ENCODE measurements at regions not wholly inside any gene's neighbourhood (a gene's known extent, or its start where the extent isn't known, plus 50 kb on each side); places are given as distances from the start of the nearest gene placed in this dataset.

DNA sequence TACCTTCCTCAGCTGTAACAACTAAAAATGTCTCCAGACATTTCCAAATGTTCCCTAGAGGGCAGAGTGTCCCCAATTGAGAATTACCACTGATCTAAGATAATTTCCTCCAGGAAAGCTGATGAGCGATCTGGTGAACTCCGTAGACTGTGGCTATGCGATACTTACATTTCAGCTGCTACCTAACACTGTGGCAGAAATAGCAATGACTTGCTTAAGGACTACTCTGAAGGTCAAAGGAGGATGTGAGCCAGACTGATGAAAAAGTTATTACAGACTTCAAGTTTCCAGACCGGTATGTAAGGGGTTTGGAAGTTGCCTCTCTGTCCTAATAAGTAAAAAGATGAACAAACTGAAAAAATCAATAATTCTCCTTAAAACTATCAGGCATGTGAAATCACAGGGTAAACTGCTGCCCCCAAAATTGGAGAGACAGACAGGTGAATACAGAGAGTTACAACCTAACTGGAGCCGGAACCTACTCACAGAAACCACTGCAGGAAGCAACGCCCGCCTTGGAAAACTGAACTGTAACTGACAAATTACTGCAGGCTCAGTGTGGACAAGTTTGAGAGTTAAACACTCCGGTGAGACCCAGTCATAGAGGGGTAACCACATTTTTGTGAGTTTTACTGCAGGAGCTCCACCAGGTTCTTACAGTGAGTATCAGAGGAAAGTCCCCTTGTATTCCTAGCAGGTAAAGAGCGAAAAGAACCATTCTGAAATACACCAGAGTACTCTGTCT, 60.0 kb upstream of the PARP11 start:
- Histone ChIP-seq H3K9ac (no peak overlapping the region), H2AFZ (ENCODE audit: low read depth) (no peak overlapping the region), H3K9me3 (no peaks in the 10 kb centered on the region), H4K20me1 (ENCODE audit: insufficient read depth) (no peaks in the 10 kb centered on the region), H3F3A (replicated peaks; ENCODE audit: insufficient read depth) (no peaks in the 10 kb centered on the region), H3K9me2 (no peaks in the 10 kb centered on the region), H3K4me2 (no peak overlapping the region), H3K4me3 (ENCODE audit: low read depth in 2 of 2, low read length in 1 of 2) (no peak overlapping the region), H3K79me2 (ENCODE audit: insufficient read depth) (no peaks in the 10 kb centered on the region), H3K4me1 (ENCODE audit: control insufficient read depth in 1 of 2, insufficient read depth in 2 of 2, low read depth in 1 of 2, low read length in 1 of 2) (no peaks in the 10 kb centered on the region), H3K36me3 (replicated peaks in 1 of 2; ENCODE audit: control insufficient read depth in 1 of 2, insufficient read depth in 2 of 2, low read length in 1 of 2) (no peaks in the 10 kb centered on the region), H3K27ac (ENCODE audit: low read depth in 2 of 2, low read length in 1 of 2) (no peak overlapping the region), H3K27me3 (ENCODE audit: insufficient read depth) (peaks cover 11% of the 10 kb centered on the region; the same call in 1 of the 2 replicates)
- TF ChIP-seq, protein P1, sequence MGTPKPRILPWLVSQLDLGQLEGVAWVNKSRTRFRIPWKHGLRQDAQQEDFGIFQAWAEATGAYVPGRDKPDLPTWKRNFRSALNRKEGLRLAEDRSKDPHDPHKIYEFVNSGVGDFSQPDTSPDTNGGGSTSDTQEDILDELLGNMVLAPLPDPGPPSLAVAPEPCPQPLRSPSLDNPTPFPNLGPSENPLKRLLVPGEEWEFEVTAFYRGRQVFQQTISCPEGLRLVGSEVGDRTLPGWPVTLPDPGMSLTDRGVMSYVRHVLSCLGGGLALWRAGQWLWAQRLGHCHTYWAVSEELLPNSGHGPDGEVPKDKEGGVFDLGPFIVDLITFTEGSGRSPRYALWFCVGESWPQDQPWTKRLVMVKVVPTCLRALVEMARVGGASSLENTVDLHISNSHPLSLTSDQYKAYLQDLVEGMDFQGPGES (IDR thresholded peaks at IDR 0.05; ENCODE audit: low read depth, low read length): no peak
- TF ChIP-seq NRF1 (IDR thresholded peaks at IDR 0.05; ENCODE audit: low read depth, low read length) (no peak), MEF2A (IDR thresholded peaks at IDR 0.05; ENCODE audit: borderline replicate concordance, low read depth) (no peak), TEAD4 (IDR thresholded peaks at IDR 0.05; ENCODE audit: borderline replicate concordance, insufficient read depth) (no peak), TCF12 (IDR thresholded peaks at IDR 0.05) (no peak), GABPA (IDR thresholded peaks at IDR 0.05; ENCODE audit: low read depth) (no peak), RAD21 (IDR thresholded peaks at IDR 0.05; ENCODE audit: low read length) (no peak), FOSL2 (IDR thresholded peaks at IDR 0.05; ENCODE audit: borderline replicate concordance, low read depth) (no peak), ELF1 (IDR thresholded peaks at IDR 0.05) (no peak), TAF1 (IDR thresholded peaks at IDR 0.05; ENCODE audit: borderline replicate concordance, low read depth, low read length) (no peak)
- ChIA-PET CTCF (interaction anchor here (1.1 kb wide), 1 partner anchor 921 kb away, joined by 3 read pairs; no protein-coding TSS in a partner anchor), POLR2A (no interaction called here)
- no peak for DNase-seq
- WGBS (ENCODE audit: low lambda C conversion rate): 16% methylated on average over 9 of the region's 9 CpGs

DNA sequence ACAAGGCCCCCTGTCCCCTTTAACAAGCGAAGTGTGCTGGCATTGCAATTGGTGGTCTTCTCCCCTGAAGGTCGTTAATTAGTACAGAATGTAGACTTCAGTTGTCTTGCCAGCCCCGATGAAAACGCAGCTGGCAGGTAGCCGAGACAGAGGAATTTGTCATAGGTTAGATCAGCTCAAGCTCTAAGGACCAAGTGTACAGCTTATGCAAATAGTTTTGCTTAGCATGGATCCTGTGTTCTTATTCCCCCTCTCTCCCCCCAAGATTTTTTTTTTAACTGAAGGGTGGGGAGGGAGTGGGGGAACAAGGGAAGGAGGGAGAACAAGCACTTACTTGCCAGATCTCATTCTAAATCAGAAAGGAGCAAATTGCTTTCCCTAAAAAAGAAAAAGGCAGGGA, 58.6 kb upstream of the PARP11 start:
- H3K9me2 ChIP-seq: no peaks in the 10 kb centered on the region
- no peak overlapping the region for H3K4me3 ChIP-seq (ENCODE audit: low read depth in 2 of 2, low read length in 1 of 2)
- H3K27me3 ChIP-seq (ENCODE audit: insufficient read depth): peaks cover 11% of the 10 kb centered on the region; the same call in 1 of the 2 replicates
- no peaks in the 10 kb centered on the region for H3K9me3 ChIP-seq
- H3K36me3 ChIP-seq (replicated peaks in 1 of 2; ENCODE audit: control insufficient read depth in 1 of 2, insufficient read depth in 2 of 2, low read length in 1 of 2): no peaks in the 10 kb centered on the region
- ChIA-PET POLR2A (no interaction called here), CTCF (no interaction called here)
- H4K20me1 ChIP-seq (ENCODE audit: insufficient read depth): no peaks in the 10 kb centered on the region
- H3K4me2 ChIP-seq: no peak overlapping the region
- no peaks in the 10 kb centered on the region for H3K79me2 ChIP-seq (ENCODE audit: insufficient read depth)
- H3K4me1 ChIP-seq (ENCODE audit: control insufficient read depth in 1 of 2, insufficient read depth in 2 of 2, low read depth in 1 of 2, low read length in 1 of 2): no peaks in the 10 kb centered on the region
- H3K9ac ChIP-seq: no peak overlapping the region
- no peaks in the 10 kb centered on the region for H3F3A ChIP-seq (replicated peaks; ENCODE audit: insufficient read depth)
- TF ChIP-seq JUND (IDR thresholded peaks at IDR 0.05) (no peak), POLR2AphosphoS5 (IDR thresholded peaks at IDR 0.05; ENCODE audit: low read depth, low read length) (no peak), FOSL2 (IDR thresholded peaks at IDR 0.05; ENCODE audit: borderline replicate concordance, low read depth) (no peak), CHD2 (IDR thresholded peaks at IDR 0.05; ENCODE audit: low read length, partially characterized antibody) (no peak), RFX5 (IDR thresholded peaks at IDR 0.05; ENCODE audit: low read length) (no peak), SIN3A (IDR thresholded peaks at IDR 0.05; ENCODE audit: borderline replicate concordance, low read depth, low read length) (no peak), TAF1 (IDR thresholded peaks at IDR 0.05; ENCODE audit: borderline replicate concordance, low read depth, low read length) (no peak), NRF1 (IDR thresholded peaks at IDR 0.05; ENCODE audit: low read depth, low read length) (no peak), EZH2phosphoT487 (IDR thresholded peaks at IDR 0.05; ENCODE audit: borderline replicate concordance, low read depth) (no peak), MEF2A (IDR thresholded peaks at IDR 0.05; ENCODE audit: borderline replicate concordance, low read depth) (no peak), YY1 (IDR thresholded peaks at IDR 0.05; ENCODE audit: low read depth) (no peak), EP300 (IDR thresholded peaks at IDR 0.05; ENCODE audit: borderline replicate concordance in 1 of 2, low read depth in 1 of 2, low read length in 1 of 2) (no peak), RCOR1 (IDR thresholded peaks at IDR 0.05; ENCODE audit: low read length) (no peak)
- TF ChIP-seq, protein P2, sequence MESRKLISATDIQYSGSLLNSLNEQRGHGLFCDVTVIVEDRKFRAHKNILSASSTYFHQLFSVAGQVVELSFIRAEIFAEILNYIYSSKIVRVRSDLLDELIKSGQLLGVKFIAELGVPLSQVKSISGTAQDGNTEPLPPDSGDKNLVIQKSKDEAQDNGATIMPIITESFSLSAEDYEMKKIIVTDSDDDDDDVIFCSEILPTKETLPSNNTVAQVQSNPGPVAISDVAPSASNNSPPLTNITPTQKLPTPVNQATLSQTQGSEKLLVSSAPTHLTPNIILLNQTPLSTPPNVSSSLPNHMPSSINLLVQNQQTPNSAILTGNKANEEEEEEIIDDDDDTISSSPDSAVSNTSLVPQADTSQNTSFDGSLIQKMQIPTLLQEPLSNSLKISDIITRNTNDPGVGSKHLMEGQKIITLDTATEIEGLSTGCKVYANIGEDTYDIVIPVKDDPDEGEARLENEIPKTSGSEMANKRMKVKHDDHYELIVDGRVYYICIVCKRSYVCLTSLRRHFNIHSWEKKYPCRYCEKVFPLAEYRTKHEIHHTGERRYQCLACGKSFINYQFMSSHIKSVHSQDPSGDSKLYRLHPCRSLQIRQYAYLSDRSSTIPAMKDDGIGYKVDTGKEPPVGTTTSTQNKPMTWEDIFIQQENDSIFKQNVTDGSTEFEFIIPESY (IDR thresholded peaks at IDR 0.05; ENCODE audit: borderline replicate concordance, low read depth): no peak
- TF ChIP-seq, protein P1 (IDR thresholded peaks at IDR 0.05; ENCODE audit: low read depth, low read length): no peak
- DNase-seq: no peak
- 0% methylated on average over 5 of the region's 5 CpGs for WGBS (ENCODE audit: low lambda C conversion rate)
- H3K27ac ChIP-seq (ENCODE audit: low read depth in 2 of 2, low read length in 1 of 2): no peak overlapping the region
- no peak overlapping the region for H2AFZ ChIP-seq (ENCODE audit: low read depth)
